Omental fat pad (tissue), 3 donors: ENCODE measurements at regions not wholly inside any gene's neighbourhood (a gene's known extent, or its start where the extent isn't known, plus 50 kb on each side); places are given as distances from the start of the nearest gene placed in this dataset.

Source experiments
- ATAC-seq: fragments of 150-250 bp; one replicate; pipeline ENCODE4 v1.9.1; 2016; ENCODE audit warnings: mild to moderate bottlenecking, moderate library complexity; ENCODE audit not compliant: low FRiP score
- DNase-seq: peaks from one replicate; pipeline ENCODE4 v3.0.0-alpha.2; 2019; ENCODE audit warnings: low spot score
- TF ChIP-seq, protein P1 (sequence below), 3 donors: fragments of 450-650 bp; IDR thresholded peaks; one replicate each; pipeline ENCODE4 v1.5.1; 2016 to 2017; ENCODE audit warnings: antibody characterized with exemption in 3 of 3, mild to moderate bottlenecking in 3 of 3, moderate library complexity in 2 of 3

DNA sequence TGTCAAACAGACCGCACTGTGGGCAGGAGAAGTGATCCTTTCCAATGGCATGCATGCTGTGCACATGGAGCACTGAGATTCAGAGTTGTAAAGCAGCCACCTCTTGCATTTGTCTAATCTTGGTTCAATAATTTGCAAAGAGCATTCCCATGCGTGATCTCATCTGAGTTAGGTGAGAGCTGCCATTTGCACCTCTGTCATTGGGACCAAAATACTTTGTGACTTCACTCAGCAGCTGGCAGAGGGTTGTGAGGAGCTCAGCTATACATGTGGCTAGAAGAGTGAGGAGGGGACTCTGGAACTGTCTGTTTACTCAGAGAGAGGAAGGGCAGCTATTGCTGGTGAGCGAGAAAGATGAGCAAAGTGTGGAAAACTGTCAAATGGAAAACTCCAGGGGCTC, 265.1 kb upstream of the TNP1 start:
- DNase-seq, result no peak
- no peak for ATAC-seq

GRCh38 chr2:217124050-217124449, 264.2 kb upstream of the TNP1 start:
- TF ChIP-seq, protein P1, sequence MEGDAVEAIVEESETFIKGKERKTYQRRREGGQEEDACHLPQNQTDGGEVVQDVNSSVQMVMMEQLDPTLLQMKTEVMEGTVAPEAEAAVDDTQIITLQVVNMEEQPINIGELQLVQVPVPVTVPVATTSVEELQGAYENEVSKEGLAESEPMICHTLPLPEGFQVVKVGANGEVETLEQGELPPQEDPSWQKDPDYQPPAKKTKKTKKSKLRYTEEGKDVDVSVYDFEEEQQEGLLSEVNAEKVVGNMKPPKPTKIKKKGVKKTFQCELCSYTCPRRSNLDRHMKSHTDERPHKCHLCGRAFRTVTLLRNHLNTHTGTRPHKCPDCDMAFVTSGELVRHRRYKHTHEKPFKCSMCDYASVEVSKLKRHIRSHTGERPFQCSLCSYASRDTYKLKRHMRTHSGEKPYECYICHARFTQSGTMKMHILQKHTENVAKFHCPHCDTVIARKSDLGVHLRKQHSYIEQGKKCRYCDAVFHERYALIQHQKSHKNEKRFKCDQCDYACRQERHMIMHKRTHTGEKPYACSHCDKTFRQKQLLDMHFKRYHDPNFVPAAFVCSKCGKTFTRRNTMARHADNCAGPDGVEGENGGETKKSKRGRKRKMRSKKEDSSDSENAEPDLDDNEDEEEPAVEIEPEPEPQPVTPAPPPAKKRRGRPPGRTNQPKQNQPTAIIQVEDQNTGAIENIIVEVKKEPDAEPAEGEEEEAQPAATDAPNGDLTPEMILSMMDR (IDR thresholded peaks at IDR 0.05), result no peak
- DNase-seq (no peak), ATAC-seq (no peak)

More for the DNA sequence above, 265.1 kb upstream of the TNP1 start:
- TF ChIP-seq, protein P1 (IDR thresholded peaks at IDR 0.05), result no peak

DNA sequence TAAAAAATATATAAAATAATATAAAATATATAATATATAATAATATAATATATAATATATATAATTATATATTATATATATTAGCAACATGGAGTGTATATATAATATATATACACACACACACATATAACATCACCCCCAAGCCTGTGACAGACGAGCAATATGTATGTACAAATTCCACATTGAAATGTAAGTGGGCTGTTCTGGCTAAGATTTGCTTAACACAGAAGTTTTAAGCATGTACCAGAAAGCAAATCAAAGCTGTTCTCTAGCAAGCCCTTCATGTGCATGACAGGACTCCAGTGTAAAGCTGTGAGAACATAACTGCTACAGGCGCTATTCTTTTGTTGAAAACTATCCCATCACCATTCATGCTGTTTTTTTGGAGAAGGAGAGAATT, 261.7 kb upstream of the TNP1 start:
- DNase-seq (no peak), ATAC-seq (no peak)
- TF ChIP-seq, protein P1 (IDR thresholded peaks at IDR 0.05), result no peak

DNA sequence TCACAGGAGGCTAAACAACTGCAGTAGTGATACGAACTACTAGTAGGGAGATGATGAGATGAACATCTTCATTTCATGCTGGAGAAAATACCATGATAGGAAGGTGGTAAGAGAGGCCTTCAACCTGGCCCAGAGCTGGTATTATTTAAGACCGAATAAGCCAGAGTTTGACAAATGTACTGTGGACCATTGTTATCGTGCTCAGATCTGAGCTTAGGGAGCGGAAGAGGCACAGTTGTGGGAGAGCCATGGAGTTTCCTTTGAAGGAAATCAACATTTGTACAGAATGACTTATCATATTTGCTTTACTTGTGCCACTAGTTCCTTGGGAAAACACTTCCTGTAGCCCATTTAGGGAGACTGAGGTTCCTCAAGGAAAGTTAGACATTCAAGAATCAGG, 260.6 kb upstream of the TNP1 start:
- DNase-seq (no peak), ATAC-seq (no peak)
- TF ChIP-seq, protein P1 (IDR thresholded peaks at IDR 0.05), result no peak

- no peak for ATAC-seq
- no peak for DNase-seq
- TF ChIP-seq, protein P1 (IDR thresholded peaks at IDR 0.05), result no peak
These were observed 258.9 kb upstream of the TNP1 start for GRCh38 chr2:217118559-217119284.

- ATAC-seq (no peak), DNase-seq (no peak)
- TF ChIP-seq, protein P1 (IDR thresholded peaks at IDR 0.05), result no peak
These were observed 257.7 kb upstream of the TNP1 start for GRCh38 chr2:217117523-217117922.

- no peak for ATAC-seq
- TF ChIP-seq, protein P1 (IDR thresholded peaks at IDR 0.05), result no peak
- no peak for DNase-seq
These were observed 256.7 kb upstream of the TNP1 start for GRCh38 chr2:217116610-217117009.
